ENCODE measurements at regions not wholly inside any gene's neighbourhood (a gene's known extent, or its start where the extent isn't known, plus 50 kb on each side); places are given as distances from the start of the nearest gene placed in this dataset.

- TF ChIP-seq ESRRA (CRISPR knock-in tag; IDR thresholded peaks at IDR 0.05; ENCODE audit: borderline replicate concordance) (no peak), FOXP1 (CRISPR knock-in tag; IDR thresholded peaks at IDR 0.05; ENCODE audit: borderline replicate concordance) (no peak), CTCF (IDR thresholded peaks at IDR 0.05) (no peak), SP1 (CRISPR knock-in tag; conservative IDR thresholded peaks at IDR 0.05) (no peak), ETV6 (CRISPR knock-in tag; IDR thresholded peaks at IDR 0.05) (no peak), ZNF532 (CRISPR knock-in tag; IDR thresholded peaks at IDR 0.05; ENCODE audit: borderline replicate concordance) (no peak), E2F4 (CRISPR knock-in tag; IDR thresholded peaks at IDR 0.05; ENCODE audit: borderline replicate concordance, low read depth) (no peak), ATF3 (CRISPR knock-in tag; conservative IDR thresholded peaks at IDR 0.05) (no peak), ZNF232 (CRISPR knock-in tag; IDR thresholded peaks at IDR 0.05) (no peak), CREM (CRISPR knock-in tag; IDR thresholded peaks at IDR 0.05) (no peak), ATF2 (CRISPR knock-in tag; IDR thresholded peaks at IDR 0.05; ENCODE audit: borderline replicate concordance, low read depth) (no peak), ATF6 (CRISPR knock-in tag; IDR thresholded peaks at IDR 0.05) (no peak)
Measured at GRCh38 chr10:45514291-45515270, 140.6 kb downstream of the ALOX5 start.
